IMR-90 (cell line): ENCODE measurements at regions not wholly inside any gene's neighbourhood (a gene's known extent, or its start where the extent isn't known, plus 50 kb on each side); places are given as distances from the start of the nearest gene placed in this dataset.
"Not testable (repeated sequence)": the region's sequence is repeated elsewhere in the genome, so short reads cannot be mapped to it uniquely, and the experiment has no call there.

Experiments used
- ATAC-seq: fragments of 200-7000 bp; cut with Tn5 transposase; 2 replicates; pipeline ENCODE4 v1.9.1; 2020; ENCODE audit warnings: low read depth, mild to moderate bottlenecking, moderate library complexity
- BruUV-seq: library from RNA; stranded (reverse); fragments of 400-500 nt; replicated peaks from 2 replicates; lab custom pipeline; 2021; lab: Mats Ljungman, UMichigan
- CTCF ChIA-PET: fragments of 300-600 bp; formaldehyde crosslinking; extraction: SDS; loops from one replicate; lab custom pipeline; 2021; ENCODE audit warnings: antibody characterized with exemption; lab: Yijun Ruan, JAX
- POLR2A ChIA-PET: fragments of 300-600 bp; sonication (Branson Sonifier 250); formaldehyde crosslinking; loops from one replicate; lab custom pipeline; 2022; ENCODE audit warnings: antibody characterized with exemption; ENCODE audit not compliant: unreplicated experiment; lab: Charles Lee
- DNase-seq: peaks from one replicate; pipeline ENCODE4 v3.0.0; 2013
- H2AFZ ChIP-seq: replicated peaks from 2 replicates; pipeline ENCODE3; 2013; ENCODE audit warnings: low read length, mild to moderate bottlenecking; ENCODE audit not compliant: poor library complexity
- H2AK5ac ChIP-seq: 2 replicates; pipeline ENCODE4 v1.6.1; 2013; ENCODE audit warnings: low read depth, low read length, inconsistent platforms
- H2AK9ac ChIP-seq: replicated peaks from 2 replicates; pipeline ENCODE3; 2013; ENCODE audit warnings: mild to moderate bottlenecking, low read depth, low read length, moderate library complexity; ENCODE audit not compliant: poor library complexity
- H2BK120ac ChIP-seq: 2 replicates; pipeline ENCODE4 v1.6.1; 2013; ENCODE audit warnings: low read depth, low read length, inconsistent platforms
- H2BK15ac ChIP-seq: 3 replicates; pipeline ENCODE4 v1.6.1; 2013; ENCODE audit warnings: low read depth, low read length, inconsistent platforms
- H2BK20ac ChIP-seq: 2 replicates; pipeline ENCODE4 v1.6.1; 2013; ENCODE audit warnings: low read depth, mild to moderate bottlenecking, inconsistent platforms, low read length, moderate library complexity
- H2BK5ac ChIP-seq: 2 replicates; pipeline ENCODE4 v1.6.1; 2013; ENCODE audit warnings: mild to moderate bottlenecking, low read depth, low read length, inconsistent platforms; ENCODE audit not compliant: poor library complexity, severe bottlenecking
- H3K14ac ChIP-seq: replicated peaks from 2 replicates; pipeline ENCODE4 v1.6.1; 2013; ENCODE audit warnings: low read depth, low read length, inconsistent platforms
- H3K18ac ChIP-seq: 2 replicates; pipeline ENCODE4 v1.6.1; 2013; ENCODE audit warnings: low read depth, low read length, control low read depth
- H3K23ac ChIP-seq: 2 replicates; pipeline ENCODE4 v1.6.1; 2013; ENCODE audit warnings: low read depth, low read length, inconsistent platforms
- H3K27ac ChIP-seq: 2 replicates; pipeline ENCODE4 v1.5.1; 2013; ENCODE audit warnings: mild to moderate bottlenecking, control low read depth, low read length; ENCODE audit not compliant: insufficient read depth
- H3K27me3 ChIP-seq: 2 replicates; pipeline ENCODE4 v1.6.1; 2013; ENCODE audit warnings: low read length; ENCODE audit not compliant: control insufficient read depth, insufficient read depth
- H3K36me3 ChIP-seq: 2 replicates; pipeline ENCODE4 v1.6.1; 2013; ENCODE audit warnings: low read length, mixed read lengths; ENCODE audit not compliant: control insufficient read depth, insufficient read depth
- H3K4ac ChIP-seq: 2 replicates; pipeline ENCODE4 v1.6.1; 2013; ENCODE audit warnings: low read depth, low read length, inconsistent platforms
- H3K4me1 ChIP-seq: 2 replicates; pipeline ENCODE4 v1.6.1; 2013; ENCODE audit warnings: low read length, mixed read lengths; ENCODE audit not compliant: control insufficient read depth, insufficient read depth
- H3K4me2 ChIP-seq: 2 replicates; pipeline ENCODE4 v1.6.1; 2013; ENCODE audit warnings: low read depth, mild to moderate bottlenecking, control low read depth, low read length, moderate library complexity
- H3K4me3 ChIP-seq: 2 replicates; pipeline ENCODE4 v1.5.1; 2013; ENCODE audit warnings: low read depth, mild to moderate bottlenecking, control low read depth, low read length, moderate library complexity; ENCODE audit not compliant: insufficient read depth
- H3K56ac ChIP-seq: 2 replicates; pipeline ENCODE4 v1.6.1; 2013; ENCODE audit warnings: low read length, inconsistent platforms; ENCODE audit not compliant: insufficient read depth; ENCODE audit errors: extremely low read depth
- H3K79me1 ChIP-seq, 2 experiments: 2 replicates each; pipeline ENCODE4 v1.6.1; 2013; ENCODE audit warnings: low read length in 2 of 2, inconsistent platforms in 1 of 2, low read depth in 1 of 2
- H3K9ac ChIP-seq: 2 replicates; pipeline ENCODE4 v1.6.1; 2013; ENCODE audit warnings: low read depth, low read length, control low read depth
- H3K9me1 ChIP-seq: 2 replicates; pipeline ENCODE4 v1.6.1; 2013; ENCODE audit warnings: low read length, inconsistent platforms; ENCODE audit not compliant: insufficient read depth
- H3K9me3 ChIP-seq: 2 replicates; pipeline ENCODE4 v1.6.1; 2013; ENCODE audit warnings: low read length; ENCODE audit not compliant: control insufficient read depth, insufficient read depth
- H4K20me1 ChIP-seq: 2 replicates; pipeline ENCODE4 v1.6.1; 2013; ENCODE audit warnings: low read length, inconsistent platforms; ENCODE audit not compliant: insufficient read depth
- H4K5ac ChIP-seq: 2 replicates; pipeline ENCODE4 v1.6.1; 2013; ENCODE audit warnings: mild to moderate bottlenecking, low read depth, low read length, control low read depth
- H4K8ac ChIP-seq, 2 experiments: 2 replicates each; pipeline ENCODE4 v1.6.1; 2013; ENCODE audit warnings: low read depth in 2 of 2, low read length in 2 of 2, control low read depth in 1 of 2, inconsistent platforms in 1 of 2
- H4K91ac ChIP-seq: 2 replicates; pipeline ENCODE4 v1.6.1; 2013; ENCODE audit warnings: low read depth, low read length, inconsistent platforms; ENCODE audit not compliant: insufficient read depth
- WGBS, 2 experiments: methylation state at CpG; one replicate each; pipeline versions ENCODE4 v1.1.5 to v1.1.7; 2013; ENCODE audit warnings: missing lambda C conversion rate in 2 of 2; ENCODE audit not compliant: insufficient read length in 1 of 2; ENCODE audit errors: extremely low coverage in 2 of 2; 5-methylcytosine and 5-hydroxymethylcytosine counted together
- dilution Hi-C: fragments of 300-500 bp; cut with HindIII; formaldehyde crosslinking; loops from one replicate; pipeline ENCODE4 v1.14.3; 2018; ENCODE audit warnings: low sequenced_read_pairs; ENCODE audit not compliant: unreplicated experiment
- in situ Hi-C: fragments of 300-500 bp; cut with MboI; formaldehyde crosslinking; loops from 3 replicates; pipeline ENCODE4 v1.14.3; 2019; ENCODE audit warnings: low sequenced_read_pairs, inconsistent platforms, mixed read lengths
- intact Hi-C: fragments of 100-400 bp; cut with micrococcal nuclease; formaldehyde crosslinking; loops from 2 replicates; pipeline ENCODE4 v1.10.0; 2022

DNA sequence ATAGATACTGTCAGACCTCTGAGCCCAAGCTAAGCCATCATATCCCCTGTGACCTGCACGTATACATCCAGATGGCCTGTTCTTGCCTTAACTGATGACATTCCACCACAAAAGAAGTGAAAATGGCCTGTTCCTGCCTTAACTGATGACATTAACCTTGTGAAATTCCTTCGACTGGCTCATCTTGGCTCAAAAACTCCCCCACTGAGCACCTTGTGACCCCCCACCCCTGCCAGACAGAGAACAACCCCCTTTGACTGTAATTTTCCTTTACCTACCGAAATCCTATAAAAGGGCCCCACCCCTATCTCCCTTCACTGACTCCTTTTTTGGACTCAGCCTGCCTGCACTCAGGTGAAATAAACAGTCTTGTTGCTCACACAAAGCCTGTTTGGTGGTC, 1114.2 kb downstream of the STIM2 start:
- H3K36me3 ChIP-seq, H4K8ac ChIP-seq, H4K20me1 ChIP-seq, H3K27me3 ChIP-seq, POLR2A ChIA-PET, dilution Hi-C loops, H4K91ac ChIP-seq, H3K23ac ChIP-seq, H4K5ac ChIP-seq, H2BK120ac ChIP-seq, H3K56ac ChIP-seq, H3K4ac ChIP-seq, H2AFZ ChIP-seq, in situ Hi-C loops, H2BK5ac ChIP-seq, H3K14ac ChIP-seq, H3K4me3 ChIP-seq, H3K4me2 ChIP-seq, H3K18ac ChIP-seq, DNase-seq, H3K9me3 ChIP-seq, H2AK5ac ChIP-seq, H3K79me1 ChIP-seq, H2BK15ac ChIP-seq, H2BK20ac ChIP-seq, CTCF ChIA-PET, BruUV-seq, ATAC-seq, H3K27ac ChIP-seq, H3K4me1 ChIP-seq, H3K9me1 ChIP-seq, intact Hi-C loops, H2AK9ac ChIP-seq, H3K9ac ChIP-seq: not testable (repeated sequence)
- 59% methylated on average over 3 of the region's 3 CpGs; no CpG with 5 or more reads in 1 of the 2 experiments for WGBS, 2 experiments

GRCh38 chr4:27978427-27979109, 1117.9 kb downstream of the STIM2 start:
- 78% methylated on average over 3 of the region's 22 CpGs; no CpG with 5 or more reads in 1 of the 2 experiments for WGBS, 2 experiments
- dilution Hi-C loops, H4K8ac ChIP-seq, H3K79me1 ChIP-seq, H3K56ac ChIP-seq, H2BK120ac ChIP-seq, H2BK20ac ChIP-seq, H2AK5ac ChIP-seq, H3K14ac ChIP-seq, H2AFZ ChIP-seq, BruUV-seq, ATAC-seq, intact Hi-C loops, H3K27ac ChIP-seq, H3K36me3 ChIP-seq, H3K27me3 ChIP-seq, H2BK5ac ChIP-seq, H3K4me3 ChIP-seq, H4K5ac ChIP-seq, H3K9me3 ChIP-seq, H2BK15ac ChIP-seq, H3K18ac ChIP-seq, H3K4ac ChIP-seq, H3K23ac ChIP-seq, POLR2A ChIA-PET, H2AK9ac ChIP-seq, H3K9ac ChIP-seq, CTCF ChIA-PET, H4K20me1 ChIP-seq, H3K4me1 ChIP-seq, H4K91ac ChIP-seq, H3K9me1 ChIP-seq, H3K4me2 ChIP-seq, DNase-seq, in situ Hi-C loops: not testable (repeated sequence)
